MCF 10A (cell line): ENCODE measurements at regions not wholly inside any gene's neighbourhood (a gene's known extent, or its start where the extent isn't known, plus 50 kb on each side); places are given as distances from the start of the nearest gene placed in this dataset.
"Not testable (repeated sequence)": the region's sequence is repeated elsewhere in the genome, so short reads cannot be mapped to it uniquely, and the experiment has no call there.

Source experiments
- BruUV-seq: library from RNA; stranded (reverse); fragments of 400-500 nt; replicated peaks from 2 replicates; lab custom pipeline; 2021; lab: Mats Ljungman, UMichigan
- CTCF ChIA-PET: fragments of 300-600 bp; sonication (Branson Sonifier 250); formaldehyde crosslinking; extraction: SDS; loops from one replicate; lab custom pipeline; 2021; ENCODE audit warnings: antibody characterized with exemption, inconsistent platforms; lab: Yijun Ruan, JAX
- POLR2A ChIA-PET: fragments of 300-600, 350-650 bp; sonication (Branson Sonifier 250); formaldehyde crosslinking; extraction: SDS; loops from one replicate; lab custom pipeline; 2020; ENCODE audit warnings: antibody characterized with exemption, inconsistent platforms; lab: Yijun Ruan, JAX
- DNase-seq: peaks from one replicate; pipeline ENCODE4 v3.0.0-alpha.2; 2018; ENCODE audit not compliant: unreplicated experiment
- H3K27ac Mint-ChIP-seq: one replicate; pipeline ENCODE4 v1.8.0; 2022; ENCODE audit warnings: mild to moderate bottlenecking, low read depth, mixed read lengths; ENCODE audit not compliant: unreplicated experiment
- H3K27me3 Mint-ChIP-seq: one replicate; pipeline ENCODE4 v1.8.0; 2022; ENCODE audit warnings: mixed read lengths; ENCODE audit not compliant: insufficient read depth, unreplicated experiment
- H3K36me3 Mint-ChIP-seq: one replicate; pipeline ENCODE4 v1.8.0; 2022; ENCODE audit warnings: mild to moderate bottlenecking, moderate library complexity, mixed read lengths; ENCODE audit not compliant: insufficient read depth, unreplicated experiment
- H3K4me1 Mint-ChIP-seq: one replicate; pipeline ENCODE4 v1.8.0; 2022; ENCODE audit warnings: mixed read lengths; ENCODE audit not compliant: insufficient read depth, unreplicated experiment
- H3K4me3 Mint-ChIP-seq: one replicate; pipeline ENCODE4 v1.8.0; 2022; ENCODE audit warnings: mild to moderate bottlenecking, moderate library complexity, mixed read lengths; ENCODE audit not compliant: unreplicated experiment
- H3K9me3 Mint-ChIP-seq: one replicate; pipeline ENCODE4 v1.8.0; 2022; ENCODE audit warnings: mixed read lengths; ENCODE audit not compliant: unreplicated experiment
- CTCF ChIP-seq: fragments of 200-600 bp; IDR thresholded peaks from one replicate; pipeline ENCODE4 v1.8.0; 2022; ENCODE audit warnings: antibody characterized with exemption, mild to moderate bottlenecking; ENCODE audit not compliant: unreplicated experiment
- intact Hi-C: fragments of 100-400 bp; cut with micrococcal nuclease; formaldehyde crosslinking; loops from 2 replicates; pipeline ENCODE4 v1.14.1; 2022

- Mint-ChIP-seq H3K27me3 (no peaks in the 10 kb centered on the region), H3K4me3 (no peak overlapping the region), H3K27ac (no peak overlapping the region), H3K9me3 (peaks cover 7% of the 10 kb centered on the region), H3K4me1 (no peaks in the 10 kb centered on the region), H3K36me3 (peaks cover 77% of the 10 kb centered on the region)
- intact Hi-C loops = no loop called here
- TF ChIP-seq CTCF = no peak
- CTCF ChIA-PET = no interaction called here
- no TSS peak for BruUV-seq
- POLR2A ChIA-PET = no interaction called here
- no peak for DNase-seq
Measured at GRCh38 chr15:25093455-25094029, 138.8 kb downstream of the SNRPN start.

- POLR2A ChIA-PET = no interaction called here
- no peak for DNase-seq
- CTCF ChIA-PET = no interaction called here
- no peak overlapping the region for H3K4me3 Mint-ChIP-seq
- intact Hi-C loops = no loop called here
- no peaks in the 10 kb centered on the region for H3K27me3 Mint-ChIP-seq
- H3K9me3 Mint-ChIP-seq = peaks cover 7% of the 10 kb centered on the region
- H3K4me1 Mint-ChIP-seq = no peaks in the 10 kb centered on the region
- no peak for TF ChIP-seq CTCF
- H3K27ac Mint-ChIP-seq = no peak overlapping the region
- H3K36me3 Mint-ChIP-seq = peaks cover 79% of the 10 kb centered on the region
- no TSS peak for BruUV-seq
Measured at GRCh38 chr15:25094066-25094465, 139.3 kb downstream of the SNRPN start.

GRCh38 chr15:25094519-25094918, 139.7 kb downstream of the SNRPN start:
- Mint-ChIP-seq H3K36me3 (peaks cover 79% of the 10 kb centered on the region), H3K27me3 (no peaks in the 10 kb centered on the region), H3K4me1 (no peaks in the 10 kb centered on the region), H3K4me3 (no peak overlapping the region), H3K27ac (no peak overlapping the region), H3K9me3 (peaks cover 7% of the 10 kb centered on the region)
- no peak for DNase-seq
- ChIA-PET POLR2A (no interaction called here), CTCF (no interaction called here)
- TF ChIP-seq CTCF = no peak
- BruUV-seq = no TSS peak
- intact Hi-C loops = no loop called here

- ChIA-PET POLR2A (no interaction called here), CTCF (no interaction called here)
- Mint-ChIP-seq H3K27ac (no peak overlapping the region), H3K36me3 (peaks cover 82% of the 10 kb centered on the region), H3K9me3 (peaks cover 7% of the 10 kb centered on the region), H3K27me3 (no peaks in the 10 kb centered on the region), H3K4me3 (no peak overlapping the region), H3K4me1 (no peaks in the 10 kb centered on the region)
- BruUV-seq = no TSS peak
- DNase-seq = no peak
- no peak for TF ChIP-seq CTCF
- intact Hi-C loops = no loop called here
Measured at GRCh38 chr15:25095179-25095578, 140.4 kb downstream of the SNRPN start.

GRCh38 chr15:25099966-25100365, 145.2 kb downstream of the SNRPN start:
- POLR2A ChIA-PET, H3K4me1 Mint-ChIP-seq: not testable (repeated sequence)
- peaks cover 72% of the 10 kb centered on the region for H3K36me3 Mint-ChIP-seq

More at GRCh38 chr15:25099966-25100365, 145.2 kb downstream of the SNRPN start:
- DNase-seq, H3K4me3 Mint-ChIP-seq, BruUV-seq, H3K27me3 Mint-ChIP-seq, intact Hi-C loops, H3K27ac Mint-ChIP-seq, H3K9me3 Mint-ChIP-seq: not testable (repeated sequence)
- CTCF ChIA-PET = interaction anchor here (0.6 kb wide), 1 partner anchor 337 kb away, joined by 3 read pairs; no protein-coding TSS in a partner anchor
